Large intestine (tissue), 3 donors: ENCODE measurements at regions not wholly inside any gene's neighbourhood (a gene's known extent, or its start where the extent isn't known, plus 50 kb on each side); places are given as distances from the start of the nearest gene placed in this dataset.

ENCODE experiments used
- DNase-seq, 2 donors: peaks; one replicate each; pipeline versions ENCODE4 v3.0.0 to v3.0.0-alpha.2; 2013
- H3K27ac ChIP-seq: one replicate; pipeline ENCODE4 v1.5.1; 2013; ENCODE audit warnings: low read length
- H3K27me3 ChIP-seq: 2 replicates; pipeline ENCODE4 v1.6.1; 2013; ENCODE audit warnings: low read length; ENCODE audit not compliant: control insufficient read depth, insufficient read depth
- H3K36me3 ChIP-seq: 2 replicates; pipeline ENCODE4 v1.6.1; 2013; ENCODE audit warnings: low read length; ENCODE audit not compliant: control insufficient read depth, insufficient read depth
- H3K4me1 ChIP-seq: one replicate; pipeline ENCODE4 v1.6.1; 2013; ENCODE audit warnings: low read length; ENCODE audit not compliant: control insufficient read depth, insufficient read depth
- H3K4me3 ChIP-seq: one replicate; pipeline ENCODE4 v1.5.1; 2013; ENCODE audit warnings: low read length
- H3K9me3 ChIP-seq: one replicate; pipeline ENCODE4 v1.6.1; 2013; ENCODE audit warnings: mild to moderate bottlenecking, low read depth, low read length, moderate library complexity; ENCODE audit not compliant: control insufficient read depth
- WGBS: methylation state at CpG from one replicate; pipeline ENCODE4 v1.1.5; 2013; ENCODE audit warnings: low lambda C conversion rate; ENCODE audit not compliant: insufficient coverage; 5-methylcytosine and 5-hydroxymethylcytosine counted together

GRCh38 chr10:61173450-61173849 is 229.5 kb upstream of the RHOBTB1 start:
- DNase-seq, result no peak
- Histone ChIP-seq H3K4me3 (no peak overlapping the region), H3K36me3 (no peaks in the 10 kb centered on the region), H3K27ac (no peak overlapping the region), H3K27me3 (no peaks in the 10 kb centered on the region), H3K4me1 (no peaks in the 10 kb centered on the region), H3K9me3 (no peaks in the 10 kb centered on the region)
- WGBS, result 82% methylated on average over 5 of the region's 5 CpGs

GRCh38 chr10:61172182-61172926 is 228.4 kb upstream of the RHOBTB1 start:
- no peak for DNase-seq
- H3K9me3 ChIP-seq, result peaks cover 4% of the 10 kb centered on the region
- no peaks in the 10 kb centered on the region for H3K27me3 ChIP-seq
- H3K27ac ChIP-seq, result no peak overlapping the region
- no peaks in the 10 kb centered on the region for H3K4me1 ChIP-seq
- H3K36me3 ChIP-seq, result no peaks in the 10 kb centered on the region
- WGBS, result 90% methylated on average over 2 of the region's 5 CpGs
- H3K4me3 ChIP-seq, result no peak overlapping the region

- Histone ChIP-seq H3K36me3 (no peaks in the 10 kb centered on the region), H3K9me3 (peaks cover 4% of the 10 kb centered on the region), H3K4me1 (no peaks in the 10 kb centered on the region), H3K4me3 (no peak overlapping the region), H3K27me3 (no peaks in the 10 kb centered on the region), H3K27ac (no peak overlapping the region)
- no peak for DNase-seq
- WGBS, result no CpG with 5 or more reads among the region's 2 CpGs
Measured at GRCh38 chr10:61170594-61170993, 226.6 kb upstream of the RHOBTB1 start.

GRCh38 chr10:61169294-61169693 is 225.3 kb upstream of the RHOBTB1 start:
- DNase-seq, result no peak
- no peak overlapping the region for H3K27ac ChIP-seq
- H3K27me3 ChIP-seq, result no peaks in the 10 kb centered on the region
- H3K9me3 ChIP-seq, result peaks cover 4% of the 10 kb centered on the region
- no peaks in the 10 kb centered on the region for H3K4me1 ChIP-seq
- no peaks in the 10 kb centered on the region for H3K36me3 ChIP-seq
- H3K4me3 ChIP-seq, result no peak overlapping the region

- Histone ChIP-seq H3K4me3 (no peak overlapping the region), H3K36me3 (no peaks in the 10 kb centered on the region), H3K27me3 (no peaks in the 10 kb centered on the region), H3K9me3 (peaks cover 4% of the 10 kb centered on the region), H3K4me1 (peaks cover 8% of the 10 kb centered on the region), H3K27ac (no peak overlapping the region)
- WGBS, result no CpG with 5 or more reads among the region's 1 CpG
- DNase-seq, result no peak
Measured at GRCh38 chr10:61166489-61166888, 222.5 kb upstream of the RHOBTB1 start.

GRCh38 chr10:61166065-61166464 is 222.1 kb upstream of the RHOBTB1 start:
- Histone ChIP-seq H3K36me3 (no peaks in the 10 kb centered on the region), H3K4me3 (no peak overlapping the region), H3K27me3 (no peaks in the 10 kb centered on the region), H3K9me3 (peaks cover 4% of the 10 kb centered on the region), H3K4me1 (peaks cover 8% of the 10 kb centered on the region), H3K27ac (no peak overlapping the region)
- no peak for DNase-seq

GRCh38 chr10:61164458-61165160 is 220.6 kb upstream of the RHOBTB1 start:
- H3K27ac ChIP-seq, result no peak overlapping the region
- no peaks in the 10 kb centered on the region for H3K36me3 ChIP-seq
- no peaks in the 10 kb centered on the region for H3K27me3 ChIP-seq
- H3K4me3 ChIP-seq, result no peak overlapping the region
- DNase-seq, result peak; percentile 56 to 60
- H3K4me1 ChIP-seq, result peaks cover 8% of the 10 kb centered on the region
- no CpG with 5 or more reads among the region's 6 CpGs for WGBS
- H3K9me3 ChIP-seq, result peaks cover 4% of the 10 kb centered on the region

GRCh38 chr10:61163403-61163802 is 219.4 kb upstream of the RHOBTB1 start:
- Histone ChIP-seq H3K27me3 (no peaks in the 10 kb centered on the region), H3K36me3 (no peaks in the 10 kb centered on the region), H3K4me1 (peaks cover 8% of the 10 kb centered on the region), H3K4me3 (no peak overlapping the region), H3K9me3 (peaks cover 4% of the 10 kb centered on the region), H3K27ac (peak overlapping the region; percentile 14)
- 80% methylated on average over 1 of the region's 7 CpGs for WGBS
- DNase-seq, result peak; percentile 23 to 32

- Histone ChIP-seq H3K27ac (no peak overlapping the region), H3K4me1 (peaks cover 8% of the 10 kb centered on the region), H3K27me3 (no peaks in the 10 kb centered on the region), H3K36me3 (no peaks in the 10 kb centered on the region), H3K9me3 (no peaks in the 10 kb centered on the region), H3K4me3 (no peak overlapping the region)
- WGBS, result 90% methylated on average over 3 of the region's 4 CpGs
- no peak for DNase-seq
Measured at GRCh38 chr10:61160253-61160652, 216.3 kb upstream of the RHOBTB1 start.

GRCh38 chr10:61159253-61159652 is 215.3 kb upstream of the RHOBTB1 start:
- Histone ChIP-seq H3K27ac (no peak overlapping the region), H3K36me3 (no peaks in the 10 kb centered on the region), H3K27me3 (no peaks in the 10 kb centered on the region), H3K4me1 (peaks cover 8% of the 10 kb centered on the region), H3K4me3 (no peak overlapping the region), H3K9me3 (no peaks in the 10 kb centered on the region)
- WGBS, result 83% methylated on average over 1 of the region's 2 CpGs
- no peak for DNase-seq

- Histone ChIP-seq H3K27me3 (no peaks in the 10 kb centered on the region), H3K9me3 (no peaks in the 10 kb centered on the region), H3K36me3 (no peaks in the 10 kb centered on the region), H3K4me1 (no peaks in the 10 kb centered on the region), H3K4me3 (no peak overlapping the region), H3K27ac (no peak overlapping the region)
- no peak for DNase-seq
- WGBS, result 92% methylated on average over 6 of the region's 8 CpGs
Measured at GRCh38 chr10:61157182-61157581, 213.2 kb upstream of the RHOBTB1 start.
